ENCODE measurements at regions not wholly inside any gene's neighbourhood (a gene's known extent, or its start where the extent isn't known, plus 50 kb on each side); places are given as distances from the start of the nearest gene placed in this dataset.

DNA sequence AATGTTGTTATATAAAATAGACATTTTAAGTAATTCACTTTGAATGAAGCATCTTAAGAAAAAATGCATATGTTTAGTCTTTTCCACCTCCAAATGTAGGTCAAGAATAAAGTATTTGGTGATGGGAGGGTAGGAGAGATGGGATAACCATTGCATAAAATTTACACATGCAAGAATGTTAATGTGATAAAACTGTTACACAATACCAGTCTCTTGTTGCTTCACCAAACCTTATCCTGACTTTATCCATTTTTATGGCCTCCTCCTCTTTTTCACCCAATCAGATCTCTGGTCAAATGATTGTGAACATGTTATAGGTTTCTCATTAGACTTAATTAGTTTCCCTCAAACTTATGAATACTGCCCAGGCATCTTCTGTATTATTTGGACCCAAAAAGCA, 994.5 kb upstream of the FLRT2 start:
- TF ChIP-seq, protein P1, sequence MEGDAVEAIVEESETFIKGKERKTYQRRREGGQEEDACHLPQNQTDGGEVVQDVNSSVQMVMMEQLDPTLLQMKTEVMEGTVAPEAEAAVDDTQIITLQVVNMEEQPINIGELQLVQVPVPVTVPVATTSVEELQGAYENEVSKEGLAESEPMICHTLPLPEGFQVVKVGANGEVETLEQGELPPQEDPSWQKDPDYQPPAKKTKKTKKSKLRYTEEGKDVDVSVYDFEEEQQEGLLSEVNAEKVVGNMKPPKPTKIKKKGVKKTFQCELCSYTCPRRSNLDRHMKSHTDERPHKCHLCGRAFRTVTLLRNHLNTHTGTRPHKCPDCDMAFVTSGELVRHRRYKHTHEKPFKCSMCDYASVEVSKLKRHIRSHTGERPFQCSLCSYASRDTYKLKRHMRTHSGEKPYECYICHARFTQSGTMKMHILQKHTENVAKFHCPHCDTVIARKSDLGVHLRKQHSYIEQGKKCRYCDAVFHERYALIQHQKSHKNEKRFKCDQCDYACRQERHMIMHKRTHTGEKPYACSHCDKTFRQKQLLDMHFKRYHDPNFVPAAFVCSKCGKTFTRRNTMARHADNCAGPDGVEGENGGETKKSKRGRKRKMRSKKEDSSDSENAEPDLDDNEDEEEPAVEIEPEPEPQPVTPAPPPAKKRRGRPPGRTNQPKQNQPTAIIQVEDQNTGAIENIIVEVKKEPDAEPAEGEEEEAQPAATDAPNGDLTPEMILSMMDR (IDR thresholded peaks at IDR 0.05; ENCODE audit: borderline replicate concordance, extremely low read depth, low read length, poor library complexity, severe bottlenecking): no peak
- TF ChIP-seq EZH2 (IDR thresholded peaks at IDR 0.05; ENCODE audit: borderline replicate concordance, low read depth, low read length, severe bottlenecking): no peak

All from DND-41 (cell line).